ENCODE measurements at regions not wholly inside any gene's neighbourhood (a gene's known extent, or its start where the extent isn't known, plus 50 kb on each side); places are given as distances from the start of the nearest gene placed in this dataset.

GRCh38 chr3:109984976-109985375, 647.6 kb upstream of the DPPA4 start:
- TF ChIP-seq LEF1 (IDR thresholded peaks at IDR 0.05; ENCODE audit: borderline replicate concordance) (no peak), PKNOX1 (IDR thresholded peaks at IDR 0.05) (no peak), SP1 (IDR thresholded peaks at IDR 0.05) (no peak), ZNF384 (IDR thresholded peaks at IDR 0.05) (no peak), SUZ12 (IDR thresholded peaks at IDR 0.05) (no peak), ARNT (IDR thresholded peaks at IDR 0.05) (no peak), FOXM1 (IDR thresholded peaks at IDR 0.05; ENCODE audit: borderline replicate concordance) (no peak), ELF4 (IDR thresholded peaks at IDR 0.05) (no peak), BHLHE40 (IDR thresholded peaks at IDR 0.05; ENCODE audit: borderline replicate concordance) (no peak), L3MBTL2 (conservative IDR thresholded peaks at IDR 0.05) (no peak), HDGF (IDR thresholded peaks at IDR 0.05; ENCODE audit: borderline replicate concordance) (no peak), NFRKB (IDR thresholded peaks at IDR 0.05) (no peak)

Measured in HEK293T (cell line).